K562 (cell line): ENCODE measurements at regions not wholly inside any gene's neighbourhood (a gene's known extent, or its start where the extent isn't known, plus 50 kb on each side); places are given as distances from the start of the nearest gene placed in this dataset.

ENCODE experiments used
- ATAC-seq: fragments of 200-7000 bp; cut with Tn5 transposase; 3 replicates; pipeline ENCODE4 v1.9.1; 2020; ENCODE audit warnings: moderate library complexity
- BruUV-seq: library from RNA; stranded (reverse); fragments of 400-500 nt; replicated peaks from 2 replicates; lab custom pipeline; 2021; lab: Mats Ljungman, UMichigan
- CTCF ChIA-PET: fragments of 300-600 bp; formaldehyde crosslinking; extraction: SDS; loops from one replicate; lab custom pipeline; 2021; ENCODE audit warnings: low intra/inter-chr PET ratio; lab: Yijun Ruan, JAX
- POLR2A ChIA-PET: fragments of 300-600, 350-650 bp; sonication (Branson Sonifier 250); formaldehyde crosslinking; extraction: SDS; loops from one replicate; lab custom pipeline; 2021; ENCODE audit warnings: antibody characterized with exemption, inconsistent platforms; lab: Yijun Ruan, JAX
- DNase-seq, 4 experiments: peaks; one replicate each; pipeline versions ENCODE4 v3.0.0 to v3.0.0-alpha.2; 2011 to 2018; ENCODE audit warnings: low spot score in 3 of 4, mixed read lengths in 3 of 4; ENCODE audit errors: extremely low read depth in 1 of 4
- FAIRE-seq: peaks from 2 replicates; lab custom pipeline; 2011; peaks lifted over from hg19 to GRCh38; lab: Jason Lieb, UNC
- H2AFZ ChIP-seq: 2 replicates; pipeline ENCODE4 v1.6.0; 2011; ENCODE audit warnings: low read depth, low read length, control low read depth, inconsistent platforms
- H3K27ac ChIP-seq: fragments of 200-600 bp; 3 replicates; pipeline ENCODE4 v1.8.0; 2011; ENCODE audit warnings: low read depth, mild to moderate bottlenecking, control low read depth, inconsistent platforms, low read length, moderate library complexity, mixed read lengths; ENCODE audit errors: extremely low read depth
- H3K27me3 ChIP-seq, 2 experiments: fragments of 300-600 bp in 1 of 2; 2 replicates in 1 of 2; 3 replicates in 1 of 2; pipeline versions ENCODE4 v1.6.0 to v1.8.0; 2011; ENCODE audit warnings: inconsistent platforms in 2 of 2, low read length in 2 of 2, mild to moderate bottlenecking in 1 of 2, mixed read lengths in 1 of 2, moderate library complexity in 1 of 2; ENCODE audit not compliant: control insufficient read depth in 2 of 2, insufficient read depth in 2 of 2
- H3K36me3 ChIP-seq: fragments of 300-600 bp; 3 replicates; pipeline ENCODE4 v1.8.0; 2011; ENCODE audit warnings: mild to moderate bottlenecking, low read length, inconsistent platforms; ENCODE audit not compliant: control insufficient read depth, insufficient read depth
- H3K4me1 ChIP-seq, 2 experiments: fragments of 200-600 bp in 1 of 2; replicated peaks in 1 of 2; 2 replicates in 1 of 2; 3 replicates in 1 of 2; pipeline versions ENCODE4 v1.5.1 to v1.8.0; 2011; ENCODE audit warnings: inconsistent platforms in 2 of 2, low read length in 2 of 2, mild to moderate bottlenecking in 1 of 2, mixed read lengths in 1 of 2, moderate library complexity in 1 of 2; ENCODE audit not compliant: control insufficient read depth in 2 of 2, insufficient read depth in 2 of 2
- H3K4me2 ChIP-seq: 2 replicates; pipeline ENCODE4 v1.6.1; 2011; ENCODE audit warnings: low read length, control low read depth, inconsistent platforms, mixed read lengths; ENCODE audit not compliant: insufficient read depth
- H3K4me3 ChIP-seq: fragments of 200-600 bp; sonication (generic), shearing (Covaris generic); 2 replicates; pipeline ENCODE4 v1.5.1; 2016; ENCODE audit warnings: control low read depth, inconsistent platforms
- H3K79me2 ChIP-seq: fragments of 200-600 bp; 3 replicates; pipeline ENCODE4 v1.8.0; 2011; ENCODE audit warnings: low read length, inconsistent platforms; ENCODE audit not compliant: control insufficient read depth, insufficient read depth
- H3K9ac ChIP-seq, 2 experiments: 2 replicates each; pipeline versions ENCODE4 v1.6.0 to v1.6.1; 2011; ENCODE audit warnings: low read depth in 2 of 2, low read length in 2 of 2, control low read depth in 1 of 2, inconsistent platforms in 1 of 2, mild to moderate bottlenecking in 1 of 2, mixed read lengths in 1 of 2; ENCODE audit not compliant: insufficient read depth in 1 of 2
- H3K9me1 ChIP-seq: one replicate; pipeline ENCODE4 v1.6.0; 2011; ENCODE audit warnings: inconsistent platforms, mild to moderate bottlenecking, low read length, moderate library complexity; ENCODE audit not compliant: control insufficient read depth, insufficient read depth
- H3K9me3 ChIP-seq: replicated peaks from 2 replicates; pipeline ENCODE4 v1.5.1; 2011; ENCODE audit warnings: low read depth, low read length, inconsistent platforms; ENCODE audit not compliant: control insufficient read depth, insufficient read depth
- H4K20me1 ChIP-seq: replicated peaks from 2 replicates; pipeline ENCODE4 v1.6.1; 2011; ENCODE audit warnings: low read length, inconsistent platforms, mixed read lengths; ENCODE audit not compliant: control insufficient read depth, insufficient read depth
- BMI1 ChIP-seq: fragments of 150-350 bp; IDR thresholded peaks from 2 replicates; pipeline ENCODE4 v1.6.1; 2014; ENCODE audit warnings: low read length
- FOSL1 ChIP-seq: fragments of 200-800 bp; sonication (Bioruptor generic); conservative IDR thresholded peaks from 2 replicates; pipeline ENCODE4 v1.6.1; 2016; ENCODE audit warnings: missing genetic modification characterization, missing compliant biosample characterization
- MTA2 ChIP-seq: fragments of 450-650 bp; IDR thresholded peaks from 2 replicates; pipeline ENCODE4 v1.6.1; 2016; ENCODE audit warnings: low read depth
- MTA3 ChIP-seq: fragments of 450-650 bp; formaldehyde crosslinking; IDR thresholded peaks from 2 replicates; pipeline ENCODE4 v1.6.1; 2017; ENCODE audit warnings: mild to moderate bottlenecking, borderline replicate concordance
- MYBL2 ChIP-seq, 2 experiments: fragments of 450-650 bp in 1 of 2; sonication (generic) in 1 of 2; formaldehyde crosslinking in 1 of 2; IDR thresholded peaks; 2 replicates each; pipeline versions ENCODE4 v1.6.1 to v1.8.1; 2017 to 2022; ENCODE audit warnings: borderline replicate concordance in 1 of 2, inconsistent platforms in 1 of 2, low read depth in 1 of 2, mild to moderate bottlenecking in 1 of 2, missing genetic modification reagents in 1 of 2, moderate library complexity in 1 of 2
- NUFIP1 ChIP-seq: fragments of 450-650 bp; IDR thresholded peaks from 2 replicates; pipeline ENCODE4 v1.6.1; 2018; ENCODE audit not compliant: partially characterized antibody
- RBM25 ChIP-seq: fragments of 200-400 bp; formaldehyde crosslinking; IDR thresholded peaks from 2 replicates; pipeline ENCODE4 v1.6.1; 2018; ENCODE audit warnings: low read length, low read depth, moderate library complexity; ENCODE audit not compliant: severe bottlenecking
- SRSF3 ChIP-seq: fragments of 200-400 bp; formaldehyde crosslinking; IDR thresholded peaks from 2 replicates; pipeline ENCODE4 v1.6.1; 2016; ENCODE audit warnings: mild to moderate bottlenecking, low read length, moderate library complexity; ENCODE audit not compliant: insufficient read depth
- TRIM28 ChIP-seq: fragments of 450-650 bp; IDR thresholded peaks from 2 replicates; pipeline ENCODE4 v1.6.1; 2017
- ZFP1 ChIP-seq: fragments of 450-650 bp; formaldehyde crosslinking; IDR thresholded peaks from 2 replicates; pipeline ENCODE4 v1.4.0; 2020; ENCODE audit warnings: mild to moderate bottlenecking, mixed read lengths
- ZNF347 ChIP-seq: fragments of 450-650 bp; formaldehyde crosslinking; IDR thresholded peaks from 2 replicates; pipeline ENCODE4 v1.4.0; 2020; ENCODE audit warnings: low read depth, mild to moderate bottlenecking, moderate library complexity
- WGBS: fragments of 100-300 bp; shearing (Covaris generic); methylation state at CpG from one replicate; pipeline ENCODE4 v1.1.6; 2016; ENCODE audit warnings: low coverage, mixed read lengths; ENCODE audit not compliant: insufficient coverage; ENCODE audit errors: missing lambda C conversion rate; 5-methylcytosine and 5-hydroxymethylcytosine counted together
- in situ Hi-C: fragments of 300-500 bp; cut with MboI; formaldehyde crosslinking; loops from 4 replicates; pipeline ENCODE4 v1.15.0; 2018; ENCODE audit warnings: inconsistent platforms, mixed read lengths
- intact Hi-C: fragments of 100-400 bp; cut with micrococcal nuclease; formaldehyde crosslinking; loops from 2 replicates; pipeline ENCODE4 v1.14.2; 2022
- TF ChIP-seq, protein P1 (sequence below): fragments of 250-450 bp; sonication (Bioruptor Pico); IDR thresholded peaks from 2 replicates; pipeline ENCODE4 v1.6.1; 2021; ENCODE audit warnings: mild to moderate bottlenecking
- TF ChIP-seq, protein P2 (sequence below): fragments of 450-650 bp; IDR thresholded peaks from 2 replicates; pipeline ENCODE4 v1.6.1; 2017; ENCODE audit warnings: mild to moderate bottlenecking, moderate library complexity

DNA sequence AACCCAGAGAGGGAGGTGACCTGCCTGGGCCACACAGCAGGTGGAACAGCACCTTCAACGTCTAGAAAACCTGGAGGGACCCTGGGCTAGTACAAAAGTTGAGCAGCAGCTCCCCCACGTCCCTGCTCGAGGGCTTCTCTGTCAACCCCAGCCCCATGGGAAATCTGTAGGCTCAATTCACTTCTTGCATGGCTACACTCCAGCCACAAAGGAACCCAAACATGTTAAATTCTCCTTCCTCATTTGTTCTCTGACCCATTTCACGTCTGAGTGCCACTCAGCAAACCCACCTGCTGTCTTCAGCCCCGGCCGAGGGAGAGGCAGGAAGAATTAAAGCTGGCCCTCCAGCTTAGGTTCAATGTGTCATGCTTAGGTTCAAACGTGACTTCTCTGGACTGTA is 418.5 kb downstream of the MIAT start:
- POLR2A ChIA-PET: no interaction called here
- WGBS: 0% methylated on average over 5 of the region's 7 CpGs
- FAIRE-seq: no peak
- H3K79me2 ChIP-seq: no peaks in the 10 kb centered on the region
- CTCF ChIA-PET: no interaction called here
- H3K4me2 ChIP-seq: no peak overlapping the region
- no TSS peak for BruUV-seq
- ATAC-seq: no peak
- intact Hi-C loops: no loop called here
- no peaks in the 10 kb centered on the region for H3K9me3 ChIP-seq
- H3K36me3 ChIP-seq: no peaks in the 10 kb centered on the region
- H3K9ac ChIP-seq: no peak overlapping the region
- no peak for DNase-seq
- no peaks in the 10 kb centered on the region for H3K9me1 ChIP-seq
- no peaks in the 10 kb centered on the region for H4K20me1 ChIP-seq
- peaks cover 0 to 9% of the 10 kb centered on the region in 2 experiments; a peak in 1 of 5 replicates for H3K27me3 ChIP-seq
- no peak overlapping the region for H3K4me3 ChIP-seq
- no peak overlapping the region for H2AFZ ChIP-seq
- no peak overlapping the region for H3K27ac ChIP-seq
- H3K4me1 ChIP-seq: no peaks in the 10 kb centered on the region
- in situ Hi-C loops: no loop called here
- TF ChIP-seq NUFIP1: no peak
- no peak for TF ChIP-seq TRIM28
- no peak for TF ChIP-seq RBM25
- TF ChIP-seq, protein P1, sequence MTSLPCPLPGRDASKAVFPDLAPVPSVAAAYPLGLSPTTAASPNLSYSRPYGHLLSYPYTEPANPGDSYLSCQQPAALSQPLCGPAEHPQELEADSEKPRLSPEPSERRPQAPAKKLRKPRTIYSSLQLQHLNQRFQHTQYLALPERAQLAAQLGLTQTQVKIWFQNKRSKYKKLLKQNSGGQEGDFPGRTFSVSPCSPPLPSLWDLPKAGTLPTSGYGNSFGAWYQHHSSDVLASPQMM: no peak
- no peak for TF ChIP-seq MTA3
- no peak for TF ChIP-seq MYBL2 (IDR thresholded peaks at IDR 0.05; ENCODE audit: low read depth)
- no peak for TF ChIP-seq MYBL2 (CRISPR knock-in tag; IDR thresholded peaks at IDR 0.05; ENCODE audit: borderline replicate concordance)
- TF ChIP-seq BMI1: no peak
- no peak for TF ChIP-seq ZFP1 (CRISPR knock-in tag)
- TF ChIP-seq, protein P2, sequence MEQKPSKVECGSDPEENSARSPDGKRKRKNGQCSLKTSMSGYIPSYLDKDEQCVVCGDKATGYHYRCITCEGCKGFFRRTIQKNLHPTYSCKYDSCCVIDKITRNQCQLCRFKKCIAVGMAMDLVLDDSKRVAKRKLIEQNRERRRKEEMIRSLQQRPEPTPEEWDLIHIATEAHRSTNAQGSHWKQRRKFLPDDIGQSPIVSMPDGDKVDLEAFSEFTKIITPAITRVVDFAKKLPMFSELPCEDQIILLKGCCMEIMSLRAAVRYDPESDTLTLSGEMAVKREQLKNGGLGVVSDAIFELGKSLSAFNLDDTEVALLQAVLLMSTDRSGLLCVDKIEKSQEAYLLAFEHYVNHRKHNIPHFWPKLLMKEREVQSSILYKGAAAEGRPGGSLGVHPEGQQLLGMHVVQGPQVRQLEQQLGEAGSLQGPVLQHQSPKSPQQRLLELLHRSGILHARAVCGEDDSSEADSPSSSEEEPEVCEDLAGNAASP: no peak
- TF ChIP-seq FOSL1 (tag): no peak
- TF ChIP-seq MTA2: no peak
- TF ChIP-seq SRSF3: no peak
- TF ChIP-seq ZNF347: no peak
